Suprapubic skin (tissue), 4 donors: ENCODE measurements at regions not wholly inside any gene's neighbourhood (a gene's known extent, or its start where the extent isn't known, plus 50 kb on each side); places are given as distances from the start of the nearest gene placed in this dataset.

Source experiments
- DNase-seq, 2 donors: peaks; one replicate each; pipeline ENCODE4 v3.0.0-alpha.2; 2019; ENCODE audit warnings: low spot score in 2 of 2
- H3K27ac ChIP-seq: fragments of 200-600 bp; sonication (generic); one replicate; pipeline ENCODE4 v1.5.1; 2019
- H3K27me3 ChIP-seq: fragments of 200-600 bp; sonication (generic); one replicate; pipeline ENCODE4 v1.5.1; 2019
- H3K36me3 ChIP-seq: fragments of 200-600 bp; sonication (generic); one replicate; pipeline ENCODE4 v1.5.1; 2019
- H3K4me1 ChIP-seq: fragments of 200-600 bp; sonication (generic); one replicate; pipeline ENCODE4 v1.5.1; 2019
- H3K4me3 ChIP-seq: fragments of 200-600 bp; sonication (generic); one replicate; pipeline ENCODE4 v1.5.1; 2019; ENCODE audit warnings: mild to moderate bottlenecking
- H3K9me3 ChIP-seq: fragments of 200-600 bp; sonication (generic); one replicate; pipeline ENCODE4 v1.5.1; 2019
- CTCF ChIP-seq, 2 donors: fragments of 200-600 bp in 1 of 2; fragments of 450-650 bp in 1 of 2; sonication (generic) in 1 of 2; IDR thresholded peaks; one replicate each; pipeline ENCODE4 v1.5.1; 2016 to 2019; ENCODE audit warnings: antibody characterized with exemption in 2 of 2, mild to moderate bottlenecking in 1 of 2, moderate library complexity in 1 of 2
- EP300 ChIP-seq: sonication (generic); formaldehyde crosslinking; IDR thresholded peaks from one replicate; pipeline ENCODE4 v1.6.1; 2017; ENCODE audit warnings: antibody characterized with exemption
- POLR2A ChIP-seq, 2 donors: fragments of 450-650 bp; IDR thresholded peaks; one replicate each; pipeline ENCODE4 v1.6.1; 2017; ENCODE audit warnings: antibody characterized with exemption in 2 of 2, mild to moderate bottlenecking in 2 of 2, moderate library complexity in 2 of 2
- POLR2AphosphoS5 ChIP-seq, 3 donors: sonication (generic); formaldehyde crosslinking; IDR thresholded peaks; one replicate each; pipeline ENCODE4 v1.6.1; 2017; ENCODE audit warnings: antibody characterized with exemption in 3 of 3
- WGBS: methylation state at CpG from one replicate; pipeline ENCODE4 v1.1.5; 2018; 5-methylcytosine and 5-hydroxymethylcytosine counted together

GRCh38 chr7:35519971-35520809 lies 174.7 kb downstream of the HERPUD2 start:
- 41% methylated on average over 14 of the region's 14 CpGs for WGBS
- no peaks in the 10 kb centered on the region for H3K9me3 ChIP-seq
- H3K27ac ChIP-seq = no peak overlapping the region
- H3K27me3 ChIP-seq = peaks cover 20% of the 10 kb centered on the region
- DNase-seq = no peak
- H3K4me3 ChIP-seq = no peak overlapping the region
- no peaks in the 10 kb centered on the region for H3K4me1 ChIP-seq
- H3K36me3 ChIP-seq = no peaks in the 10 kb centered on the region
- TF ChIP-seq EP300 (no peak), CTCF (IDR thresholded peaks at IDR 0.05) (peak; percentile 24 to 71)

- Histone ChIP-seq H3K27me3 (peaks cover 17% of the 10 kb centered on the region), H3K36me3 (no peaks in the 10 kb centered on the region), H3K4me1 (no peaks in the 10 kb centered on the region), H3K9me3 (no peaks in the 10 kb centered on the region), H3K27ac (no peak overlapping the region), H3K4me3 (no peak overlapping the region)
- TF ChIP-seq POLR2A (IDR thresholded peaks at IDR 0.05) (no peak), CTCF (IDR thresholded peaks at IDR 0.05) (no peak), EP300 (no peak)
- WGBS = 47% methylated on average over 3 of the region's 3 CpGs
- DNase-seq = no peak
Observed at GRCh38 chr7:35518767-35519166, 176.2 kb downstream of the HERPUD2 start.

GRCh38 chr7:35516498-35516897 lies 178.4 kb downstream of the HERPUD2 start:
- 44% methylated on average over 1 of the region's 1 CpG for WGBS
- Histone ChIP-seq H3K9me3 (no peaks in the 10 kb centered on the region), H3K4me3 (no peak overlapping the region), H3K27ac (no peak overlapping the region), H3K4me1 (no peaks in the 10 kb centered on the region), H3K36me3 (no peaks in the 10 kb centered on the region), H3K27me3 (peaks cover 4% of the 10 kb centered on the region)
- DNase-seq = no peak
- TF ChIP-seq CTCF (IDR thresholded peaks at IDR 0.05) (no peak), POLR2AphosphoS5 (IDR thresholded peaks at IDR 0.05) (no peak), POLR2A (IDR thresholded peaks at IDR 0.05) (no peak), EP300 (no peak)

- no peaks in the 10 kb centered on the region for H3K4me1 ChIP-seq
- H3K27ac ChIP-seq = no peak overlapping the region
- no peaks in the 10 kb centered on the region for H3K27me3 ChIP-seq
- no peaks in the 10 kb centered on the region for H3K9me3 ChIP-seq
- H3K36me3 ChIP-seq = no peaks in the 10 kb centered on the region
- no peak for TF ChIP-seq POLR2A (IDR thresholded peaks at IDR 0.05)
- TF ChIP-seq POLR2AphosphoS5 (IDR thresholded peaks at IDR 0.05) = no peak
- no peak for TF ChIP-seq EP300
- no peak for TF ChIP-seq CTCF (IDR thresholded peaks at IDR 0.05)
- no peak overlapping the region for H3K4me3 ChIP-seq
- DNase-seq = no peak
Observed at GRCh38 chr7:35513828-35514227, 181.1 kb downstream of the HERPUD2 start.

- 62% methylated on average over 5 of the region's 5 CpGs for WGBS
- Histone ChIP-seq H3K36me3 (no peaks in the 10 kb centered on the region), H3K9me3 (no peaks in the 10 kb centered on the region), H3K27ac (no peak overlapping the region), H3K4me1 (no peaks in the 10 kb centered on the region), H3K27me3 (no peaks in the 10 kb centered on the region), H3K4me3 (no peak overlapping the region)
- TF ChIP-seq EP300 (no peak), CTCF (IDR thresholded peaks at IDR 0.05) (no peak), POLR2AphosphoS5 (IDR thresholded peaks at IDR 0.05) (no peak), POLR2A (IDR thresholded peaks at IDR 0.05) (no peak)
- no peak for DNase-seq
Observed at GRCh38 chr7:35513195-35513594, 181.7 kb downstream of the HERPUD2 start.
